GM12891 (cell line): ENCODE measurements at regions not wholly inside any gene's neighbourhood (a gene's known extent, or its start where the extent isn't known, plus 50 kb on each side); places are given as distances from the start of the nearest gene placed in this dataset.

Source experiments
- POLR2A ChIP-seq: IDR thresholded peaks from 2 replicates; pipeline ENCODE4 v1.6.1; 2011; ENCODE audit warnings: low read depth, low read length, control low read depth
- POLR2AphosphoS5 ChIP-seq: IDR thresholded peaks from 2 replicates; pipeline ENCODE4 v1.6.1; 2011; ENCODE audit warnings: low read depth, low read length, control low read depth
- SPI1 ChIP-seq: IDR thresholded peaks from 2 replicates; pipeline ENCODE4 v1.6.1; 2011; ENCODE audit warnings: low read depth, low read length, control low read depth

- no peak for TF ChIP-seq POLR2A
- no peak for TF ChIP-seq SPI1
- TF ChIP-seq POLR2AphosphoS5 = no peak
These were observed 743.1 kb upstream of the ADGRL4 start for GRCh38 chr1:79749607-79750006.
